COR-L47 (cell line): ENCODE measurements at regions not wholly inside any gene's neighbourhood (a gene's known extent, or its start where the extent isn't known, plus 50 kb on each side); places are given as distances from the start of the nearest gene placed in this dataset.
"Not testable (repeated sequence)": the region's sequence is repeated elsewhere in the genome, so short reads cannot be mapped to it uniquely, and the experiment has no call there.

ENCODE experiments used
- DNase-seq: peaks from one replicate; lab custom pipeline; 2025; lab: John Stamatoyannopoulos, UW

GRCh38 chr10:21364196-21365114 is 161.0 kb downstream of the SKIDA1 start:
- DNase-seq = no peak

GRCh38 chr10:21363731-21364104 is 161.8 kb downstream of the SKIDA1 start:
- no peak for DNase-seq

GRCh38 chr10:21363092-21363730 is 162.3 kb downstream of the SKIDA1 start:
- DNase-seq = no peak

GRCh38 chr10:21359202-21359601 is 166.3 kb downstream of the SKIDA1 start:
- DNase-seq = no peak

GRCh38 chr10:21355591-21356011 is 169.9 kb downstream of the SKIDA1 start:
- DNase-seq = no peak

GRCh38 chr10:21352886-21353285 is 172.6 kb downstream of the SKIDA1 start:
- DNase-seq = no peak

- not testable (repeated sequence) for DNase-seq
These were observed 173.9 kb downstream of the SKIDA1 start for GRCh38 chr10:21351594-21351993.

GRCh38 chr10:21349912-21350286 is 175.6 kb downstream of the SKIDA1 start:
- no peak for DNase-seq

- DNase-seq = no peak
These were observed 177.7 kb downstream of the SKIDA1 start for GRCh38 chr10:21347785-21348170.

- no peak for DNase-seq
These were observed 178.3 kb downstream of the SKIDA1 start for GRCh38 chr10:21347043-21347784.

- no peak for DNase-seq
These were observed 182.4 kb downstream of the SKIDA1 start for GRCh38 chr10:21343087-21343486.

GRCh38 chr10:21342499-21342898 is 183.0 kb downstream of the SKIDA1 start:
- DNase-seq = not testable (repeated sequence)

- no peak for DNase-seq
These were observed 185.2 kb downstream of the SKIDA1 start for GRCh38 chr10:21340331-21340730.

GRCh38 chr10:21337171-21337792 is 188.2 kb downstream of the SKIDA1 start:
- no peak for DNase-seq

- DNase-seq = no peak
These were observed 188.9 kb downstream of the SKIDA1 start for GRCh38 chr10:21336476-21337170.

- no peak for DNase-seq
These were observed 190.4 kb downstream of the SKIDA1 start for GRCh38 chr10:21334891-21335696.

- no peak for DNase-seq
These were observed 194.9 kb downstream of the SKIDA1 start for GRCh38 chr10:21330628-21331020.

GRCh38 chr10:21329995-21330627 is 195.4 kb downstream of the SKIDA1 start:
- DNase-seq = no peak

- DNase-seq = no peak
These were observed 198.0 kb downstream of the SKIDA1 start for GRCh38 chr10:21327289-21327993.
